AG09309 (cell line): ENCODE measurements at regions not wholly inside any gene's neighbourhood (a gene's known extent, or its start where the extent isn't known, plus 50 kb on each side); places are given as distances from the start of the nearest gene placed in this dataset.

Experiments
- DNase-seq: peaks from one replicate; pipeline ENCODE4 v3.0.0-alpha.2; 2010; ENCODE audit warnings: low read depth
- H3K4me3 ChIP-seq: 2 replicates; pipeline ENCODE4 v1.5.1; 2011; ENCODE audit warnings: mild to moderate bottlenecking, low read depth, low read length, moderate library complexity; ENCODE audit not compliant: control insufficient read depth
- TF ChIP-seq, protein P1 (sequence below): IDR thresholded peaks from 2 replicates; pipeline ENCODE4 v1.5.1; 2011; ENCODE audit warnings: mild to moderate bottlenecking, low read depth, low read length, inconsistent platforms; ENCODE audit not compliant: insufficient read depth, control insufficient read depth; ENCODE audit errors: missing control alignments

DNA sequence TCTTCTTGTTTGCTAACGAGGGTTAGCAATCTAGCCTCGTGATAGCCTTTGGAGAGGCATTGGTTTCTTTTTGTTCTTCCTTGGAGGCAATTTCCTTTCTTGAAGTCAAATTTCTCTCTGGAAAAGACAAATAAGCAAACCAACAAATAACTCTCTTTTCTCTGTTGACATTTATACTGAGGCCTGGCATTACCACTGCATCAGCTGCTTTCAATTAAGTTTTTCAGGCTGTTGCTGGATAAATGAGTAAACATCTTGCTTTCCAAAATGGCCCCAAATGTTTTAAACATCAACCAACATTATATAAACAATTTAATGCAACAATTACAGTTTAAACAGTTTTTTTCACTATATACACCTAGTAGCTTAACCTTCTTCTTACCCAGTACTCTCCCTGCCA lies 264.4 kb downstream of the HTR1A start:
- H3K4me3 ChIP-seq, result no peak overlapping the region
- TF ChIP-seq, protein P1, sequence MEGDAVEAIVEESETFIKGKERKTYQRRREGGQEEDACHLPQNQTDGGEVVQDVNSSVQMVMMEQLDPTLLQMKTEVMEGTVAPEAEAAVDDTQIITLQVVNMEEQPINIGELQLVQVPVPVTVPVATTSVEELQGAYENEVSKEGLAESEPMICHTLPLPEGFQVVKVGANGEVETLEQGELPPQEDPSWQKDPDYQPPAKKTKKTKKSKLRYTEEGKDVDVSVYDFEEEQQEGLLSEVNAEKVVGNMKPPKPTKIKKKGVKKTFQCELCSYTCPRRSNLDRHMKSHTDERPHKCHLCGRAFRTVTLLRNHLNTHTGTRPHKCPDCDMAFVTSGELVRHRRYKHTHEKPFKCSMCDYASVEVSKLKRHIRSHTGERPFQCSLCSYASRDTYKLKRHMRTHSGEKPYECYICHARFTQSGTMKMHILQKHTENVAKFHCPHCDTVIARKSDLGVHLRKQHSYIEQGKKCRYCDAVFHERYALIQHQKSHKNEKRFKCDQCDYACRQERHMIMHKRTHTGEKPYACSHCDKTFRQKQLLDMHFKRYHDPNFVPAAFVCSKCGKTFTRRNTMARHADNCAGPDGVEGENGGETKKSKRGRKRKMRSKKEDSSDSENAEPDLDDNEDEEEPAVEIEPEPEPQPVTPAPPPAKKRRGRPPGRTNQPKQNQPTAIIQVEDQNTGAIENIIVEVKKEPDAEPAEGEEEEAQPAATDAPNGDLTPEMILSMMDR, result no peak
- DNase-seq, result no peak

DNA sequence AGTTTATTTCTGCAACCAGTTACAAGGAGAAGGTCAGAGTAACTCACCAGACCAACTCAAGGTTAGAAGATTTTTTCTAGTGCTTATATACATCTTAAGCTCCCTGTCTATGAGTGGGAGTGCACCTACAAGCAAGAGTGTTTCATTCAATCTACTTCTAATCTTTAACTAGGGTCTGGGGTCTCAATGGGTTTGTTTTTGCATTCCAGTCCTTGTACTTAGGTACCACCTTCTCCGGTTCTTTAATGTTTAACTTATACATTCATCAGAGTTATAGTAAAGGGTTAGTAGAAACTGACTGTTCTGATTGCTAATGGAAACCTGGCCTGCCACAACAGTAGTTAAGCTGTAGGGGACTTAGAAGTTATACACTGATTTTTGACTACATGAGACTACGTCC lies 271.7 kb downstream of the HTR1A start:
- DNase-seq, result no peak
- no peak overlapping the region for H3K4me3 ChIP-seq
- TF ChIP-seq, protein P1, result no peak

DNA sequence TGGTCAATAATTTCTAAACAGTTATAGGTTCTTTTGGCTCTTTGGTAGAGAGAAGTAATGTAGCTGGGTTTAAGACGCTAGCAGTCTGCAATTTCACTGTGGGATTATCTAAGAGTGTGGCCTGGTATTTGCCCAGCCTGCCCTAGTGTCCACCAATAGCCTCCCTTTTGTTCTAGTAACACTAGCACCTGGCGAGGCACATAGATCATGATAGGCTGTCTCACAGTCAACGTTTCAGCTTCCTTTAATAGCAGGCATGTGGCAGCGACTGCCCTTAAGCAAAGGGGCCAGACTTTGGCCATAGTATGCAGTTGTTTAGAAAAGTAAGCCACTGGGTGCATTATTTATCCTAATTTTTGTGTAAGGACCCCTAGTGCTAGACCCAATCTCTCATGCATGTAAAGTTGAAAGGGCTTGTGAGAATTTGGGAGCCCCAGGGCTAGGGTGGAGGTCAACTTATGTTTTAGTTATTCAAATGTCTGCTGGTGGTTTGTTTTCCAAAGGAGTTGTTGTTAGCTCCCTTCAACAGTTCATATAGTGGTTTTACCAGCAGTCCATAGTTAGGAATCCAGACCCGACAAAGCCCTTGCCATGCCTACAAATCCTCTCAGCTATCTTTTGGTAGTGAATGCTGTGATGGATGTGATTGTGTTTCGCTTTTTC lies 274.3 kb downstream of the HTR1A start:
- TF ChIP-seq, protein P1, result no peak
- DNase-seq, result no peak
- H3K4me3 ChIP-seq, result no peak overlapping the region

DNA sequence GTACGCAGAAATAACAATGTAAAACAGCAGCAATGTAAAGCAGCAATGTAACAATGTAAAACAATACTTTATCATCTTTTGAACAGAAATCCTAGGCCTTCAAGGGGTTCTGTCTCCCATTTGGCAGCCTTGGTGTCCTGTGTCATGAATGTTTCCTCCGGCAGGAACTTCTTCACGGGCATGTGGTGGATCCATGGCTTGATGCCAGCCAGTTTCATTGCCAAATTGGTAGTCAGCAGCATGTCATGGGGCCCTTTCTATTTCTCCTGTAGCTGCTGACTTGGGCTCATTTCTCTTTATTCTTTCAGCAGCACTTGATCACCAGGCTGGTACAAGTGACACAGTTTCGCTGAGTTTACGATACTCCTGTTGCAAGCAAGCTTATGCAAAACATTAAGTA lies 275.3 kb downstream of the HTR1A start:
- DNase-seq, result no peak
- TF ChIP-seq, protein P1, result no peak
- no peak overlapping the region for H3K4me3 ChIP-seq

DNA sequence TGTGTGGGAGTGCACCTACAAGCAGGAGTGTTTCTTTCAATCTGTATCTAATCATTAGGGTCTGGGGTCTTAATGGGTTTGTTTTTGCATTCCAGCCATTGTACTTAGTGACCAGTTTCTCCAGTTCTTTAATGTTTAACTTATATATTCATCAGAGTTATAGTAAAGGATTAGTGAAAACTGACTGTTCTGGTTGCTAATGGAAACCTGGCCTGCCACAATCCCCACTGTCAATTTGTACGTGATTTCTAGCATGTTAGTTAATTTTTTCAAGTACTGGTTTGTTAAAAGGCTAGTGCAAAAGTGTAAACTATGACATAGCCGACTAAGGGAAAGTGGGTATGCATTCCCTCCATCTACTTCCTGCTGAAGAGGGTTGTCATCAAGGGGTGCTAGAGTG lies 276.1 kb downstream of the HTR1A start:
- DNase-seq, result no peak
- TF ChIP-seq, protein P1, result no peak
- no peak overlapping the region for H3K4me3 ChIP-seq

DNA sequence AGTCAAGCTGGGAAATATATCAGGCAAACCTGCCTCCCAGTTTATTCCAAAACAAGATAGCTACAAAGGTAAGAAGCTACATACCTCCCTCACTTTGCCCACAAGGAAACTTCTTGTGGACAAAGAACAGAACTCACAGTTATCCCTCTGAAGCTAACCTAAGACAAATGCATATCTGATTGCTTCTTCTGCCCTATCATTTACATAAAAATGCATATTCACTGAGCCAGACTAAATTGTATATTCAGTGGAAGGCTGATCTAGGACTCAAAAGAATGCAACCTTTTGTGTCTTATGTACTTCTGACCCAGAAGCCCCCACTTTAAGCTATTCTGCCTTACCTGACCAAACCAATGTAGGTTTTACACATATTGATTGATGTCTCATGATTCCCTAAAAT lies 276.8 kb downstream of the HTR1A start:
- TF ChIP-seq, protein P1, result no peak
- no peak for DNase-seq
- H3K4me3 ChIP-seq, result no peak overlapping the region
